ENCODE measurements at regions not wholly inside any gene's neighbourhood (a gene's known extent, or its start where the extent isn't known, plus 50 kb on each side); places are given as distances from the start of the nearest gene placed in this dataset.

DNA sequence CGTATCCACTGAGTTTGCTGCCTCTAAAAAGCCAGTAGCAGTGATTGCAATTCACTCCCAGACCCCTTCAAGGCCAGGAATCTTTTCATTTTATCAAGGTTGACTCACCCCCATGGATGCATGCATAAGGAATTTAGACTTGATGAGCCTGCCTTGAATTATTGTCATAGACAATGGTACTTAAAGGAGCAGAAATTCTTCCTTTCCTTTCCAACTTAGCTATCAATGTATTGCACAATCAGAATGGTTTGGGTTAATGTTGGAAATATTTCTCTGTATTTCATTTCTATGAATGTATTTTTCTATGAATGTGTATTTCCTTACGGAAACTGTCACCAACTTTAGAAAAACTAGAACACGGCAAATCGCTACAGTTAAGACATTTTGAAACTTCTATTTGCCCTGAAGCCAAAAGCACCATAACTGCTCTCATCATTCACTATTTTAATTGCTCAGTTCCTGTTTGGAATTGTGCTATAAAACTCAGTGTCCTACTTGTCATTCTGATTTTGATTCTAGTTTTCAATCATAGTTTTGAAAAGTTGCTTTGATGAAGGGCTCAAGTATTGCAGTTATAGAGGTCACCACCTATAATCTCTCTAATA, 355.7 kb upstream of the AKR1E2 start:
- Histone ChIP-seq H3K9me3 (ENCODE audit: control insufficient read depth in 4 of 4, low read length in 3 of 4) (no peaks in the 10 kb centered on the region), H3K36me3 (ENCODE audit: control insufficient read depth in 4 of 4, insufficient read depth in 3 of 4, low read depth in 1 of 4, low read length in 3 of 4) (no peaks in the 10 kb centered on the region)
- 80% methylated on average over 4 of the region's 4 CpGs for WGBS

DNA sequence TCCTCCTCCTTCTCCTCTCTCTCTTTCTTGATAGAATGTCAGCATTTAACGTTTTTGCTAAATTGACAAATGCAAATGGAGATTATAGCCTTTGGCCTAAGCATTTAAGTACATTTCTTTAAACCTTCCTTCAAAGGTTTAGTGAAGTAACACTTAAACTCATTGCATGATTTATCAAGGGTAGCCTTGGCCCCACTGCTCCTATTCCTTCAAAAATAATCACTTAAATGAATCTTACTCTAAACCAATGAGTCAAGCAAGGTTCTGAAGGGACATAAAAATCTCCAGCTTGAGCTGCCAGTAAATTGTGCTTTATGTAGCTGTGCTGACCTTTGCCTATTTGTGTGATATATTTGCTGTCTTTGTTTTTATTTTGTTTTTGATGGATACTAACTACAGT, 358.5 kb upstream of the AKR1E2 start:
- H3K36me3 ChIP-seq (ENCODE audit: control insufficient read depth in 4 of 4, insufficient read depth in 3 of 4, low read depth in 1 of 4, low read length in 3 of 4), result no peaks in the 10 kb centered on the region
- DNase-seq (ENCODE audit: low spot score), result no peak
- H3K4me3 ChIP-seq (ENCODE audit: low read depth in 1 of 3, low read length in 3 of 3), result no peak overlapping the region
- no peaks in the 10 kb centered on the region for H3K4me1 ChIP-seq (ENCODE audit: control insufficient read depth in 4 of 4, insufficient read depth in 4 of 4, low read length in 3 of 4)
- no peak overlapping the region for H3K9ac ChIP-seq (ENCODE audit: low read depth in 1 of 2, low read length in 2 of 2)
- no peak overlapping the region for H3K27ac ChIP-seq (ENCODE audit: low read depth in 1 of 2, low read length in 2 of 2)
- H3K9me3 ChIP-seq (ENCODE audit: control insufficient read depth in 4 of 4, low read length in 3 of 4), result no peaks in the 10 kb centered on the region
- WGBS, result 36% methylated on average over 1 of the region's 1 CpG
- peaks cover 0 to 4% (median 0%) of the 10 kb centered on the region in 4 donors for H3K27me3 ChIP-seq (ENCODE audit: control insufficient read depth in 4 of 4, insufficient read depth in 4 of 4, low read length in 3 of 4)
- TF ChIP-seq TAF1 (conservative IDR thresholded peaks at IDR 0.05), result no peak
- TF ChIP-seq JUND (IDR thresholded peaks at IDR 0.05), result no peak
- no peak for TF ChIP-seq RAD21 (IDR thresholded peaks at IDR 0.05)
- TF ChIP-seq, protein P1, sequence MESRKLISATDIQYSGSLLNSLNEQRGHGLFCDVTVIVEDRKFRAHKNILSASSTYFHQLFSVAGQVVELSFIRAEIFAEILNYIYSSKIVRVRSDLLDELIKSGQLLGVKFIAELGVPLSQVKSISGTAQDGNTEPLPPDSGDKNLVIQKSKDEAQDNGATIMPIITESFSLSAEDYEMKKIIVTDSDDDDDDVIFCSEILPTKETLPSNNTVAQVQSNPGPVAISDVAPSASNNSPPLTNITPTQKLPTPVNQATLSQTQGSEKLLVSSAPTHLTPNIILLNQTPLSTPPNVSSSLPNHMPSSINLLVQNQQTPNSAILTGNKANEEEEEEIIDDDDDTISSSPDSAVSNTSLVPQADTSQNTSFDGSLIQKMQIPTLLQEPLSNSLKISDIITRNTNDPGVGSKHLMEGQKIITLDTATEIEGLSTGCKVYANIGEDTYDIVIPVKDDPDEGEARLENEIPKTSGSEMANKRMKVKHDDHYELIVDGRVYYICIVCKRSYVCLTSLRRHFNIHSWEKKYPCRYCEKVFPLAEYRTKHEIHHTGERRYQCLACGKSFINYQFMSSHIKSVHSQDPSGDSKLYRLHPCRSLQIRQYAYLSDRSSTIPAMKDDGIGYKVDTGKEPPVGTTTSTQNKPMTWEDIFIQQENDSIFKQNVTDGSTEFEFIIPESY (IDR thresholded peaks at IDR 0.05), result no peak
- no peak for TF ChIP-seq FOXA2 (IDR thresholded peaks at IDR 0.05)
- TF ChIP-seq, protein P2, sequence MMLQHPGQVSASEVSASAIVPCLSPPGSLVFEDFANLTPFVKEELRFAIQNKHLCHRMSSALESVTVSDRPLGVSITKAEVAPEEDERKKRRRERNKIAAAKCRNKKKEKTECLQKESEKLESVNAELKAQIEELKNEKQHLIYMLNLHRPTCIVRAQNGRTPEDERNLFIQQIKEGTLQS (IDR thresholded peaks at IDR 0.05), result no peak
- TF ChIP-seq, protein P3, sequence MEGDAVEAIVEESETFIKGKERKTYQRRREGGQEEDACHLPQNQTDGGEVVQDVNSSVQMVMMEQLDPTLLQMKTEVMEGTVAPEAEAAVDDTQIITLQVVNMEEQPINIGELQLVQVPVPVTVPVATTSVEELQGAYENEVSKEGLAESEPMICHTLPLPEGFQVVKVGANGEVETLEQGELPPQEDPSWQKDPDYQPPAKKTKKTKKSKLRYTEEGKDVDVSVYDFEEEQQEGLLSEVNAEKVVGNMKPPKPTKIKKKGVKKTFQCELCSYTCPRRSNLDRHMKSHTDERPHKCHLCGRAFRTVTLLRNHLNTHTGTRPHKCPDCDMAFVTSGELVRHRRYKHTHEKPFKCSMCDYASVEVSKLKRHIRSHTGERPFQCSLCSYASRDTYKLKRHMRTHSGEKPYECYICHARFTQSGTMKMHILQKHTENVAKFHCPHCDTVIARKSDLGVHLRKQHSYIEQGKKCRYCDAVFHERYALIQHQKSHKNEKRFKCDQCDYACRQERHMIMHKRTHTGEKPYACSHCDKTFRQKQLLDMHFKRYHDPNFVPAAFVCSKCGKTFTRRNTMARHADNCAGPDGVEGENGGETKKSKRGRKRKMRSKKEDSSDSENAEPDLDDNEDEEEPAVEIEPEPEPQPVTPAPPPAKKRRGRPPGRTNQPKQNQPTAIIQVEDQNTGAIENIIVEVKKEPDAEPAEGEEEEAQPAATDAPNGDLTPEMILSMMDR (IDR thresholded peaks at IDR 0.05; ENCODE audit: low read depth, low read length, missing input control), result no peak
- no peak for TF ChIP-seq EGR1 (IDR thresholded peaks at IDR 0.05; ENCODE audit: low read depth in 2 of 2)
- no peak for TF ChIP-seq HNF4G (IDR thresholded peaks at IDR 0.05)
- TF ChIP-seq SP1 (IDR thresholded peaks at IDR 0.05), result no peak
- no peak for TF ChIP-seq NR2F2 (IDR thresholded peaks at IDR 0.05)
- TF ChIP-seq HNF4A (conservative IDR thresholded peaks at IDR 0.05), result no peak

More for the DNA sequence above, 355.7 kb upstream of the AKR1E2 start:
- TF ChIP-seq HNF4A (conservative IDR thresholded peaks at IDR 0.05) (no peak), JUND (IDR thresholded peaks at IDR 0.05) (no peak), EGR1 (IDR thresholded peaks at IDR 0.05; ENCODE audit: low read depth in 2 of 2) (no peak), SP1 (IDR thresholded peaks at IDR 0.05) (no peak), RAD21 (IDR thresholded peaks at IDR 0.05) (no peak), NR2F2 (IDR thresholded peaks at IDR 0.05) (no peak), FOXA2 (IDR thresholded peaks at IDR 0.05) (no peak)
- no peaks in the 10 kb centered on the region for H3K4me1 ChIP-seq (ENCODE audit: control insufficient read depth in 4 of 4, insufficient read depth in 4 of 4, low read length in 3 of 4)
- no peak overlapping the region for H3K9ac ChIP-seq (ENCODE audit: low read depth in 1 of 2, low read length in 2 of 2)
- no peak for DNase-seq (ENCODE audit: low spot score)
- no peak overlapping the region for H3K27ac ChIP-seq (ENCODE audit: low read depth in 1 of 2, low read length in 2 of 2)
- peaks cover 0 to 1% (median 0%) of the 10 kb centered on the region in 4 donors for H3K27me3 ChIP-seq (ENCODE audit: control insufficient read depth in 4 of 4, insufficient read depth in 4 of 4, low read length in 3 of 4)
- H3K4me3 ChIP-seq (ENCODE audit: low read depth in 1 of 3, low read length in 3 of 3), result no peak overlapping the region

DNA sequence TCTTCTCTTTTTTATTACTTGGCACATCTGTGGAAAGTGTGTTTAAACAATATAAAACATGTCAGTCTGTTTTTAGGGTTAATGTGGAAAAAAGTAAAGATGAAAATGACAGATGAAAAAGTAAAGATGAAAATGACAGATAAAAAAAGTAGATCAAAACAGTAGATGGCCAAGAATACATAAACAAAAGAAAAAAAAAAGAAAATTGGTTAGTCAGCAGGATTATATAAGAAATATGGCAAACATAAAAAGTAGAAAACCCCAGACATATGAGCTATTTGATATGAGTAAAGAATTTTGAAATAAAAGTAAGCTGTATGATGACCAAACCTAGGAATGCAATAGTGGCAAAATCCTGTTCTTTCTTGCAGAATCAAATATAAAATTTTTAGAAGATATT, 365.7 kb upstream of the AKR1E2 start:
- Histone ChIP-seq H3K27me3 (ENCODE audit: control insufficient read depth in 4 of 4, insufficient read depth in 4 of 4, low read length in 3 of 4) (peaks cover 0 to 2% (median 0%) of the 10 kb centered on the region in 4 donors), H3K36me3 (ENCODE audit: control insufficient read depth in 4 of 4, insufficient read depth in 3 of 4, low read depth in 1 of 4, low read length in 3 of 4) (no peaks in the 10 kb centered on the region), H3K9ac (ENCODE audit: low read depth in 1 of 2, low read length in 2 of 2) (no peak overlapping the region), H3K9me3 (ENCODE audit: control insufficient read depth in 4 of 4, low read length in 3 of 4) (no peaks in the 10 kb centered on the region), H3K27ac (ENCODE audit: low read depth in 1 of 2, low read length in 2 of 2) (no peak overlapping the region), H3K4me3 (ENCODE audit: low read depth in 1 of 3, low read length in 3 of 3) (no peak overlapping the region), H3K4me1 (ENCODE audit: control insufficient read depth in 4 of 4, insufficient read depth in 4 of 4, low read length in 3 of 4) (no peaks in the 10 kb centered on the region)
- no peak for DNase-seq (ENCODE audit: low spot score)
- no peak for TF ChIP-seq NR2F2 (IDR thresholded peaks at IDR 0.05)

Measured in liver (tissue), 8 donors.